ENCODE measurements at regions not wholly inside any gene's neighbourhood (a gene's known extent, or its start where the extent isn't known, plus 50 kb on each side); places are given as distances from the start of the nearest gene placed in this dataset.

GRCh38 chr2:234339011-234339410 lies 157.9 kb downstream of the ARL4C start:
- H3K36me3 ChIP-seq (ENCODE audit: control insufficient read depth, insufficient read depth, low read length): no peaks in the 10 kb centered on the region
- 100% methylated on average over 2 of the region's 2 CpGs for WGBS (ENCODE audit: insufficient coverage)
- DNase-seq: no peak
- Mint-ChIP-seq H3K9me3 (peaks cover 0 to 2% of the 10 kb centered on the region in 2 donors), H3K27me3 (ENCODE audit: low read depth in 2 of 2) (no peaks in the 10 kb centered on the region), H3K4me1 (peaks cover 10 to 29% of the 10 kb centered on the region in 2 donors), H3K36me3 (no peaks in the 10 kb centered on the region), H3K4me3 (no peak overlapping the region), H3K27ac (no peak overlapping the region)
- H3K27ac ChIP-seq (ENCODE audit: low read length): no peak overlapping the region
- intact Hi-C loops (cut with micrococcal nuclease): no loop called here
- peaks cover 10% of the 10 kb centered on the region for H3K4me1 ChIP-seq (ENCODE audit: control insufficient read depth, insufficient read depth, low read length)
- TF ChIP-seq, protein P1, sequence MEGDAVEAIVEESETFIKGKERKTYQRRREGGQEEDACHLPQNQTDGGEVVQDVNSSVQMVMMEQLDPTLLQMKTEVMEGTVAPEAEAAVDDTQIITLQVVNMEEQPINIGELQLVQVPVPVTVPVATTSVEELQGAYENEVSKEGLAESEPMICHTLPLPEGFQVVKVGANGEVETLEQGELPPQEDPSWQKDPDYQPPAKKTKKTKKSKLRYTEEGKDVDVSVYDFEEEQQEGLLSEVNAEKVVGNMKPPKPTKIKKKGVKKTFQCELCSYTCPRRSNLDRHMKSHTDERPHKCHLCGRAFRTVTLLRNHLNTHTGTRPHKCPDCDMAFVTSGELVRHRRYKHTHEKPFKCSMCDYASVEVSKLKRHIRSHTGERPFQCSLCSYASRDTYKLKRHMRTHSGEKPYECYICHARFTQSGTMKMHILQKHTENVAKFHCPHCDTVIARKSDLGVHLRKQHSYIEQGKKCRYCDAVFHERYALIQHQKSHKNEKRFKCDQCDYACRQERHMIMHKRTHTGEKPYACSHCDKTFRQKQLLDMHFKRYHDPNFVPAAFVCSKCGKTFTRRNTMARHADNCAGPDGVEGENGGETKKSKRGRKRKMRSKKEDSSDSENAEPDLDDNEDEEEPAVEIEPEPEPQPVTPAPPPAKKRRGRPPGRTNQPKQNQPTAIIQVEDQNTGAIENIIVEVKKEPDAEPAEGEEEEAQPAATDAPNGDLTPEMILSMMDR (IDR thresholded peaks at IDR 0.05): no peak
- H3K9me3 ChIP-seq (ENCODE audit: control insufficient read depth, insufficient read depth, low read length): peaks cover 5% of the 10 kb centered on the region
- H3K27me3 ChIP-seq (ENCODE audit: control insufficient read depth, insufficient read depth, low read length): no peaks in the 10 kb centered on the region
- no peak overlapping the region for H3K4me3 ChIP-seq (ENCODE audit: low read length)
- ATAC-seq: no peak

GRCh38 chr2:234335661-234336228 lies 161.1 kb downstream of the ARL4C start:
- TF ChIP-seq, protein P1 (IDR thresholded peaks at IDR 0.05): no peak
- peaks cover 10% of the 10 kb centered on the region for H3K4me1 ChIP-seq (ENCODE audit: control insufficient read depth, insufficient read depth, low read length)
- 27% methylated on average over 19 of the region's 19 CpGs for WGBS (ENCODE audit: insufficient coverage)
- peaks cover 5% of the 10 kb centered on the region for H3K9me3 ChIP-seq (ENCODE audit: control insufficient read depth, insufficient read depth, low read length)
- H3K27ac ChIP-seq (ENCODE audit: low read length): peak overlapping the region; percentile 28
- Mint-ChIP-seq H3K9me3 (peaks cover 0 to 2% of the 10 kb centered on the region in 2 donors), H3K27me3 (ENCODE audit: low read depth in 2 of 2) (peaks cover 0 to 5% of the 10 kb centered on the region in 2 donors), H3K4me1 (peaks cover 20 to 41% of the 10 kb centered on the region in 2 donors), H3K36me3 (no peaks in the 10 kb centered on the region), H3K27ac (peak overlapping the region; percentile 76 to 88), H3K4me3 (peak overlapping the region; percentile 32)
- H3K27me3 ChIP-seq (ENCODE audit: control insufficient read depth, insufficient read depth, low read length): no peaks in the 10 kb centered on the region
- intact Hi-C loops (cut with micrococcal nuclease): loop anchor here (2.0 kb wide), 1 partner anchor 43 kb away; no protein-coding TSS in a partner anchor
- H3K36me3 ChIP-seq (ENCODE audit: control insufficient read depth, insufficient read depth, low read length): no peaks in the 10 kb centered on the region
- ATAC-seq: peak; percentile 85 to 92 (median 90)
- peak; percentile 56 to 79 for DNase-seq
- H3K4me3 ChIP-seq (ENCODE audit: low read length): no peak overlapping the region

GRCh38 chr2:234334756-234335155 lies 162.1 kb downstream of the ARL4C start:
- Histone ChIP-seq H3K4me1 (ENCODE audit: control insufficient read depth, insufficient read depth, low read length) (peaks cover 10% of the 10 kb centered on the region), H3K27me3 (ENCODE audit: control insufficient read depth, insufficient read depth, low read length) (no peaks in the 10 kb centered on the region), H3K27ac (ENCODE audit: low read length) (no peak overlapping the region), H3K36me3 (ENCODE audit: control insufficient read depth, insufficient read depth, low read length) (no peaks in the 10 kb centered on the region), H3K4me3 (ENCODE audit: low read length) (no peak overlapping the region), H3K9me3 (ENCODE audit: control insufficient read depth, insufficient read depth, low read length) (peaks cover 5% of the 10 kb centered on the region)
- TF ChIP-seq, protein P1 (IDR thresholded peaks at IDR 0.05): no peak
- H3K27me3 Mint-ChIP-seq (ENCODE audit: low read depth in 2 of 2): peaks cover 0 to 5% of the 10 kb centered on the region in 2 donors
- intact Hi-C loops (cut with micrococcal nuclease): loop anchor here (2.0 kb wide), 1 partner anchor 42 kb away; no protein-coding TSS in a partner anchor
- DNase-seq (no peak), ATAC-seq (no peak)
- 90% methylated on average over 4 of the region's 4 CpGs for WGBS (ENCODE audit: insufficient coverage)
- H3K36me3 Mint-ChIP-seq: no peaks in the 10 kb centered on the region
- H3K4me3 Mint-ChIP-seq: no peak overlapping the region
- peaks cover 0 to 2% of the 10 kb centered on the region in 2 donors for H3K9me3 Mint-ChIP-seq
- H3K4me1 Mint-ChIP-seq: peaks cover 20 to 42% of the 10 kb centered on the region in 2 donors
- H3K27ac Mint-ChIP-seq: peak overlapping the region; percentile 76 to 88

DNA sequence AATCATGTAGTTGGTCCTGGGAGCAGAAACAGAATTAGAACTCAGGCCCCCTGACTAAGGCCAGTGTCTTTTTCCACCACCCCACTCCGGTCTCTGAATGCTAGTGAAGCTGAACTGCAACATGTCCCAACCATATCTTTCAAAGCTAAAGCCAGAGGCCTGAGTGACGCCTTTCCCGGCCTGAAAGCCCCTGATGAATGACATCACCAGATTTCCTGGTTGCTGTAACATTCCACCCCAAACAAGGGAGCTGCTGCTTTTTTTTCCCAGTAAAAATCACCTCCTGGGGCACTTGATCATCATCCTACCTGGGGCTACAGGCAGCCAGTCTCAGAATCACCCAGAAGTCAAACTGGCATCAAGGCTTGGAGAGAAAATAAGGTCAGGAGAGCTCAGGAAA lies 162.7 kb downstream of the ARL4C start:
- H3K27ac ChIP-seq (ENCODE audit: low read length): no peak overlapping the region
- no peaks in the 10 kb centered on the region for H3K36me3 Mint-ChIP-seq
- ATAC-seq (no peak), DNase-seq (no peak)
- H3K4me3 Mint-ChIP-seq: no peak overlapping the region
- no peaks in the 10 kb centered on the region for H3K9me3 Mint-ChIP-seq
- H3K36me3 ChIP-seq (ENCODE audit: control insufficient read depth, insufficient read depth, low read length): no peaks in the 10 kb centered on the region
- H3K27me3 Mint-ChIP-seq (ENCODE audit: low read depth in 2 of 2): peaks cover 0 to 5% of the 10 kb centered on the region in 2 donors
- no peak overlapping the region for H3K4me3 ChIP-seq (ENCODE audit: low read length)
- no peaks in the 10 kb centered on the region for H3K27me3 ChIP-seq (ENCODE audit: control insufficient read depth, insufficient read depth, low read length)
- TF ChIP-seq, protein P1 (IDR thresholded peaks at IDR 0.05): no peak
- peaks cover 10% of the 10 kb centered on the region for H3K4me1 ChIP-seq (ENCODE audit: control insufficient read depth, insufficient read depth, low read length)
- H3K4me1 Mint-ChIP-seq: peaks cover 20 to 42% of the 10 kb centered on the region in 2 donors
- intact Hi-C loops (cut with micrococcal nuclease): loop anchor here (2.0 kb wide), 1 partner anchor 41 kb away; no protein-coding TSS in a partner anchor
- 93% methylated on average over 3 of the region's 3 CpGs for WGBS (ENCODE audit: insufficient coverage)
- H3K27ac Mint-ChIP-seq: peak overlapping the region; percentile 76 to 88
- peaks cover under 1% of the 10 kb centered on the region for H3K9me3 ChIP-seq (ENCODE audit: control insufficient read depth, insufficient read depth, low read length)

Data from natural killer cell (primary cell).